Keratinocyte (primary cell): ENCODE measurements at regions not wholly inside any gene's neighbourhood (a gene's known extent, or its start where the extent isn't known, plus 50 kb on each side); places are given as distances from the start of the nearest gene placed in this dataset.
"Not testable (repeated sequence)": the region's sequence is repeated elsewhere in the genome, so short reads cannot be mapped to it uniquely, and the experiment has no call there.

Source experiments
- DNase-seq: peaks from one replicate; pipeline ENCODE4 v3.0.0-alpha.2; 2011; ENCODE audit warnings: low read depth, missing footprints, low spot score
- FAIRE-seq: peaks from 2 replicates; lab custom pipeline; 2011; peaks lifted over from hg19 to GRCh38; lab: Jason Lieb, UNC
- H2AFZ ChIP-seq: 2 replicates; pipeline ENCODE4 v1.6.0; 2012; ENCODE audit warnings: low read length, control low read depth, inconsistent platforms; ENCODE audit not compliant: control insufficient read depth
- H3K27ac ChIP-seq: 2 replicates; pipeline ENCODE4 v1.5.1; 2011; ENCODE audit warnings: low read length; ENCODE audit not compliant: control insufficient read depth, insufficient read depth
- H3K27me3 ChIP-seq: 3 replicates; pipeline ENCODE4 v1.6.0; 2011; ENCODE audit warnings: low read length; ENCODE audit not compliant: control insufficient read depth, insufficient read depth; ENCODE audit errors: extremely low read depth
- H3K36me3 ChIP-seq, 2 experiments: 2 replicates in 1 of 2; 3 replicates in 1 of 2; pipeline ENCODE4 v1.5.1; 2011; ENCODE audit warnings: low read length in 2 of 2, mild to moderate bottlenecking in 1 of 2; ENCODE audit not compliant: control insufficient read depth in 2 of 2, insufficient read depth in 2 of 2; ENCODE audit errors: extremely low read depth in 1 of 2
- H3K4me1 ChIP-seq: 3 replicates; pipeline ENCODE4 v1.5.1; 2011; ENCODE audit warnings: low read length; ENCODE audit not compliant: control insufficient read depth, insufficient read depth; ENCODE audit errors: extremely low read depth
- H3K4me2 ChIP-seq: 3 replicates; pipeline ENCODE4 v1.6.0; 2011; ENCODE audit warnings: low read depth, low read length; ENCODE audit not compliant: control insufficient read depth, insufficient read depth; ENCODE audit errors: extremely low read depth
- H3K4me3 ChIP-seq, 3 experiments: fragments of 200-600 bp in 1 of 3; sonication (generic) in 1 of 3; 2 replicates in 2 of 3; 3 replicates in 1 of 3; pipeline ENCODE4 v1.5.1; 2011 to 2016; ENCODE audit warnings: low read length in 3 of 3, mild to moderate bottlenecking in 3 of 3, control low read depth in 2 of 3, inconsistent platforms in 1 of 3, low read depth in 1 of 3, mixed read lengths in 1 of 3, mixed run types in 1 of 3, moderate library complexity in 1 of 3; ENCODE audit not compliant: control insufficient read depth in 2 of 3, insufficient read depth in 2 of 3; ENCODE audit errors: extremely low read depth in 1 of 3
- H3K79me2 ChIP-seq: 2 replicates; pipeline ENCODE4 v1.6.0; 2012; ENCODE audit warnings: low read length; ENCODE audit not compliant: control insufficient read depth, insufficient read depth
- H3K9ac ChIP-seq: 3 replicates; pipeline ENCODE4 v1.6.0; 2011; ENCODE audit warnings: low read length; ENCODE audit not compliant: control insufficient read depth, insufficient read depth; ENCODE audit errors: extremely low read depth
- H3K9me1 ChIP-seq: 3 replicates; pipeline ENCODE4 v1.6.0; 2011; ENCODE audit warnings: low read length; ENCODE audit not compliant: control insufficient read depth, insufficient read depth; ENCODE audit errors: extremely low read depth
- H3K9me3 ChIP-seq: 2 replicates; pipeline ENCODE4 v1.5.1; 2012; ENCODE audit warnings: low read depth, low read length; ENCODE audit not compliant: control insufficient read depth
- H4K20me1 ChIP-seq: 3 replicates; pipeline ENCODE4 v1.6.0; 2011; ENCODE audit warnings: low read length; ENCODE audit not compliant: control insufficient read depth, insufficient read depth; ENCODE audit errors: extremely low read depth
- EZH2 ChIP-seq: IDR thresholded peaks from one replicate; pipeline ENCODE4 v1.6.1; 2012; ENCODE audit warnings: inconsistent platforms, mild to moderate bottlenecking, low read length, moderate library complexity
- dilution Hi-C: fragments of 300-500 bp; cut with MboI; formaldehyde crosslinking; loops from one replicate; pipeline ENCODE4 v1.7.0; 2020; ENCODE audit warnings: low sequenced_read_pairs; ENCODE audit not compliant: extremely low pct_ligation_motif_present
- TF ChIP-seq, protein P1 (sequence below), 3 experiments: IDR thresholded peaks in 1 of 3; conservative IDR thresholded peaks in 1 of 3; optimal IDR thresholded peaks in 1 of 3; 2 replicates in 2 of 3; 3 replicates in 1 of 3; pipeline versions ENCODE3 to v1.5.1; 2011; ENCODE audit warnings: low read length in 3 of 3, mild to moderate bottlenecking in 3 of 3, moderate library complexity in 2 of 3, control low read depth in 1 of 3, inconsistent platforms in 1 of 3; ENCODE audit not compliant: insufficient read depth in 2 of 3; ENCODE audit errors: extremely low read depth in 1 of 3

- not testable (repeated sequence) for DNase-seq, H2AFZ ChIP-seq
Observed at GRCh38 chr6:21282360-21282759, 311.2 kb upstream of the SOX4 start.

GRCh38 chr6:21284166-21284565 lies 309.4 kb upstream of the SOX4 start:
- H3K4me2 ChIP-seq, result no peak overlapping the region
- H3K36me3 ChIP-seq, result no peaks in the 10 kb centered on the region
- dilution Hi-C loops, result no loop called here
- H3K4me1 ChIP-seq, result no peaks in the 10 kb centered on the region
- H3K27ac ChIP-seq, result no peak overlapping the region
- no peak overlapping the region for H3K4me3 ChIP-seq
- TF ChIP-seq EZH2, result no peak
- TF ChIP-seq, protein P1, sequence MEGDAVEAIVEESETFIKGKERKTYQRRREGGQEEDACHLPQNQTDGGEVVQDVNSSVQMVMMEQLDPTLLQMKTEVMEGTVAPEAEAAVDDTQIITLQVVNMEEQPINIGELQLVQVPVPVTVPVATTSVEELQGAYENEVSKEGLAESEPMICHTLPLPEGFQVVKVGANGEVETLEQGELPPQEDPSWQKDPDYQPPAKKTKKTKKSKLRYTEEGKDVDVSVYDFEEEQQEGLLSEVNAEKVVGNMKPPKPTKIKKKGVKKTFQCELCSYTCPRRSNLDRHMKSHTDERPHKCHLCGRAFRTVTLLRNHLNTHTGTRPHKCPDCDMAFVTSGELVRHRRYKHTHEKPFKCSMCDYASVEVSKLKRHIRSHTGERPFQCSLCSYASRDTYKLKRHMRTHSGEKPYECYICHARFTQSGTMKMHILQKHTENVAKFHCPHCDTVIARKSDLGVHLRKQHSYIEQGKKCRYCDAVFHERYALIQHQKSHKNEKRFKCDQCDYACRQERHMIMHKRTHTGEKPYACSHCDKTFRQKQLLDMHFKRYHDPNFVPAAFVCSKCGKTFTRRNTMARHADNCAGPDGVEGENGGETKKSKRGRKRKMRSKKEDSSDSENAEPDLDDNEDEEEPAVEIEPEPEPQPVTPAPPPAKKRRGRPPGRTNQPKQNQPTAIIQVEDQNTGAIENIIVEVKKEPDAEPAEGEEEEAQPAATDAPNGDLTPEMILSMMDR (optimal IDR thresholded peaks at IDR 0.05 in 1 of 3, IDR thresholded peaks at IDR 0.05 in 1 of 3, conservative IDR thresholded peaks at IDR 0.05 in 1 of 3; ENCODE audit: extremely low read depth in 1 of 3, insufficient read depth in 2 of 3, low read length in 3 of 3), result no peak
- DNase-seq (no peak), FAIRE-seq (no peak)
- H2AFZ ChIP-seq, result no peak overlapping the region
- H3K79me2 ChIP-seq, result no peaks in the 10 kb centered on the region
- H3K9me3 ChIP-seq, result no peaks in the 10 kb centered on the region
- H4K20me1 ChIP-seq, result no peaks in the 10 kb centered on the region
- no peaks in the 10 kb centered on the region for H3K9me1 ChIP-seq
- no peaks in the 10 kb centered on the region for H3K27me3 ChIP-seq
- H3K9ac ChIP-seq, result no peak overlapping the region

More at GRCh38 chr6:21282360-21282759, 311.2 kb upstream of the SOX4 start:
- H3K79me2 ChIP-seq, H3K27me3 ChIP-seq, H3K9me3 ChIP-seq, H3K27ac ChIP-seq, H3K36me3 ChIP-seq, H4K20me1 ChIP-seq, dilution Hi-C loops, H3K9ac ChIP-seq, FAIRE-seq, H3K4me2 ChIP-seq, H3K4me3 ChIP-seq, H3K4me1 ChIP-seq, H3K9me1 ChIP-seq: not testable (repeated sequence)

GRCh38 chr6:21284706-21285105 lies 308.8 kb upstream of the SOX4 start:
- TF ChIP-seq, protein P1 (optimal IDR thresholded peaks at IDR 0.05 in 1 of 3, IDR thresholded peaks at IDR 0.05 in 1 of 3, conservative IDR thresholded peaks at IDR 0.05 in 1 of 3; ENCODE audit: extremely low read depth in 1 of 3, insufficient read depth in 2 of 3, low read length in 3 of 3), result no peak
- no peak for TF ChIP-seq EZH2
- no peaks in the 10 kb centered on the region for H3K4me1 ChIP-seq
- H2AFZ ChIP-seq, result no peak overlapping the region
- no peak for DNase-seq
- H3K9me3 ChIP-seq, result no peaks in the 10 kb centered on the region
- no peaks in the 10 kb centered on the region for H3K36me3 ChIP-seq
- no peak overlapping the region for H3K4me3 ChIP-seq
- no peak for FAIRE-seq
- H3K79me2 ChIP-seq, result no peaks in the 10 kb centered on the region
- H3K9ac ChIP-seq, result no peak overlapping the region
- H3K27ac ChIP-seq, result no peak overlapping the region
- H3K4me2 ChIP-seq, result no peak overlapping the region
- H4K20me1 ChIP-seq, result no peaks in the 10 kb centered on the region
- no peaks in the 10 kb centered on the region for H3K9me1 ChIP-seq
- H3K27me3 ChIP-seq, result no peaks in the 10 kb centered on the region
- dilution Hi-C loops, result no loop called here
